B cell (primary cell): ENCODE measurements at regions not wholly inside any gene's neighbourhood (a gene's known extent, or its start where the extent isn't known, plus 50 kb on each side); places are given as distances from the start of the nearest gene placed in this dataset.

Experiments
- ATAC-seq: fragments of 200-7000 bp; cut with Tn5 transposase; one replicate; pipeline ENCODE4 v1.10.0; 2021; ENCODE audit warnings: low read depth, mild to moderate bottlenecking, moderate number of reproducible peaks, moderate library complexity
- CTCF ChIA-PET: fragments of 350-600 bp; sonication (Branson Sonifier 250); formaldehyde crosslinking; loops from one replicate; lab custom pipeline; 2021; ENCODE audit warnings: antibody characterized with exemption, inconsistent platforms; lab: Charles Lee
- POLR2A ChIA-PET: fragments of 350-600 bp; sonication (Branson Sonifier 250); formaldehyde crosslinking; loops from one replicate; lab custom pipeline; 2021; ENCODE audit warnings: antibody characterized with exemption; lab: Charles Lee
- DNase-seq: peaks from one replicate; pipeline ENCODE4 v3.0.0; 2013
- H2AFZ ChIP-seq: 2 replicates; pipeline ENCODE4 v1.6.1; 2012; ENCODE audit warnings: mild to moderate bottlenecking, low read depth, low read length; ENCODE audit not compliant: insufficient read depth, poor library complexity, severe bottlenecking
- H3K27ac ChIP-seq, 2 donors: 1 replicate in 1 of 2; 2 replicates in 1 of 2; pipeline ENCODE4 v1.5.1; 2012 to 2013; ENCODE audit warnings: low read length in 2 of 2, mild to moderate bottlenecking in 2 of 2, moderate library complexity in 1 of 2
- H3K27me3 ChIP-seq, 4 experiments: fragments of 200-600 bp in 1 of 4; sonication (generic) in 1 of 4; replicated peaks in 1 of 4; 1 replicate in 2 of 4; 2 replicates in 2 of 4; pipeline versions ENCODE4 v1.6.1 to v1.7.0; 2013 to 2016; ENCODE audit warnings: low read length in 3 of 4, mild to moderate bottlenecking in 2 of 4, mixed read lengths in 1 of 4, moderate library complexity in 1 of 4; ENCODE audit not compliant: insufficient read depth in 4 of 4, control insufficient read depth in 3 of 4; ENCODE audit errors: control extremely low read depth in 1 of 4
- H3K36me3 ChIP-seq, 2 experiments: replicated peaks in 1 of 2; 1 replicate in 1 of 2; 2 replicates in 1 of 2; pipeline versions ENCODE4 v1.6.1 to v1.7.1; 2013; ENCODE audit warnings: low read length in 1 of 2; ENCODE audit not compliant: insufficient read depth in 2 of 2, control insufficient read depth in 1 of 2; ENCODE audit errors: control extremely low read depth in 1 of 2, extremely low read depth in 1 of 2
- H3K4me1 ChIP-seq, 2 donors: fragments of 200-600 bp in 1 of 2; sonication (generic) in 1 of 2; 1 replicate in 1 of 2; 2 replicates in 1 of 2; pipeline versions ENCODE4 v1.5.1 to v1.6.1; 2013 to 2017; ENCODE audit warnings: low read length in 2 of 2; ENCODE audit not compliant: control insufficient read depth in 2 of 2, insufficient read depth in 2 of 2
- H3K4me2 ChIP-seq: replicated peaks from 2 replicates; pipeline ENCODE3; 2012; ENCODE audit warnings: mild to moderate bottlenecking, low read depth, low read length; ENCODE audit not compliant: poor library complexity, severe bottlenecking
- H3K4me3 ChIP-seq, 5 experiments: fragments of 200-600 bp in 1 of 5; sonication (generic) in 1 of 5; 1 replicate in 3 of 5; 2 replicates in 2 of 5; pipeline versions ENCODE4 v1.5.1 to v1.7.0; 2011 to 2016; ENCODE audit warnings: low read length in 4 of 5, mild to moderate bottlenecking in 4 of 5, low read depth in 2 of 5, control low read depth in 1 of 5, moderate library complexity in 1 of 5; ENCODE audit not compliant: insufficient read depth in 1 of 5; ENCODE audit errors: control extremely low read depth in 1 of 5, extremely low read depth in 1 of 5
- H3K79me2 ChIP-seq: fragments of 200-600 bp; sonication (generic); one replicate; pipeline ENCODE4 v1.6.0; 2016; ENCODE audit warnings: low read length; ENCODE audit not compliant: control insufficient read depth, insufficient read depth
- H3K9ac ChIP-seq: fragments of 200-600 bp; sonication (generic); 2 replicates; pipeline ENCODE4 v1.6.1; 2017; ENCODE audit warnings: mild to moderate bottlenecking, low read length, moderate library complexity
- H3K9me3 ChIP-seq, 3 donors: one replicate each; pipeline versions ENCODE4 v1.6.1 to v1.7.1; 2013; ENCODE audit warnings: low read length in 2 of 3; ENCODE audit not compliant: control insufficient read depth in 2 of 3, insufficient read depth in 1 of 3; ENCODE audit errors: control extremely low read depth in 1 of 3
- H4K20me1 ChIP-seq: 2 replicates; pipeline ENCODE4 v1.6.0; 2012; ENCODE audit warnings: mild to moderate bottlenecking, low read length; ENCODE audit not compliant: insufficient read depth, control insufficient read depth, poor library complexity, severe bottlenecking
- H3K27ac Mint-ChIP-seq: one replicate; pipeline ENCODE4 v1.8.0; 2021; ENCODE audit warnings: mixed read lengths
- H3K27me3 Mint-ChIP-seq: one replicate; pipeline ENCODE4 v1.8.0; 2021; ENCODE audit warnings: mixed read lengths
- H3K4me1 Mint-ChIP-seq: one replicate; pipeline ENCODE4 v1.8.0; 2021; ENCODE audit warnings: mixed read lengths
- H3K4me3 Mint-ChIP-seq: one replicate; pipeline ENCODE4 v1.8.0; 2021; ENCODE audit warnings: mixed read lengths
- H3K9me3 Mint-ChIP-seq: one replicate; pipeline ENCODE4 v1.8.0; 2022; ENCODE audit warnings: mixed read lengths; ENCODE audit not compliant: insufficient read depth
- CTCF ChIP-seq: fragments of 200-600 bp; IDR thresholded peaks from one replicate; pipeline ENCODE4 v1.8.0; 2022; ENCODE audit warnings: antibody characterized with exemption, mild to moderate bottlenecking
- EZH2 ChIP-seq: IDR thresholded peaks from 2 replicates; pipeline ENCODE4 v1.6.1; 2012; ENCODE audit warnings: borderline replicate concordance, low read depth, mild to moderate bottlenecking, moderate library complexity, low read length; ENCODE audit not compliant: insufficient read depth, poor library complexity, severe bottlenecking
- WGBS: methylation state at CpG from one replicate; pipeline ENCODE4 v1.1.5; 2013; ENCODE audit warnings: missing lambda C conversion rate; ENCODE audit not compliant: insufficient coverage; 5-methylcytosine and 5-hydroxymethylcytosine counted together
- intact Hi-C: fragments of 100-400 bp; cut with micrococcal nuclease; formaldehyde crosslinking; loops from one replicate; pipeline ENCODE4 v1.10.0; 2022

DNA sequence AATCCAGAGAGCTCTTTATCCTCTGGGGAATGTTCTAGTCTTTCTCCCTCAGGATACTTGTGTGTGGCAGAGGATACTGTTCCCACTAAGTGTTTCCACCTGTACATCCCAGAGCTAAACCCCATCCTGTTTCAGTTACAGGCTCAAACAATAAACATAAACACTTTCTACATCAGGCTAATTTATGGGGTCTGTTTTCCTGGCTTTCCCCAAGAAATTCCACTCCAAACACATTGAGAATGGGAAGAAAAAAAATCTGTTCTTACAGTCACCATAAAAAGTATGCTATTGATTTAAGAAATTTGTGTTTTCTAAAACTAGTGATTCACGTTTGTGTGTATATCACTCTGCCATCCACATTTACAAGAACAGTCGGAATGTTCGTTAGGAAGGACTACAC lies 293.9 kb upstream of the FOXQ1 start:
- H3K4me3 Mint-ChIP-seq, result no peak overlapping the region

More for the DNA sequence above, 293.9 kb upstream of the FOXQ1 start:
- intact Hi-C loops, result no loop called here
- no CpG with 5 or more reads among the region's 3 CpGs for WGBS
- no peak for ATAC-seq
- Histone ChIP-seq H3K79me2 (no peaks in the 10 kb centered on the region), H3K4me1 (no peaks in the 10 kb centered on the region), H3K9me3 (peaks cover 0 to 15% (median 0%) of the 10 kb centered on the region in 3 donors), H4K20me1 (no peaks in the 10 kb centered on the region), H2AFZ (no peak overlapping the region), H3K4me3 (no peak overlapping the region), H3K27me3 (peaks cover 0 to 2% (median 0%) of the 10 kb centered on the region in 4 experiments), H3K4me2 (no peak overlapping the region), H3K27ac (no peak overlapping the region), H3K9ac (no peak overlapping the region), H3K36me3 (no peaks in the 10 kb centered on the region)
- no peak overlapping the region for H3K27ac Mint-ChIP-seq
- ChIA-PET POLR2A (no interaction called here), CTCF (no interaction called here)
- TF ChIP-seq CTCF (no peak), EZH2 (no peak)
- no peaks in the 10 kb centered on the region for H3K4me1 Mint-ChIP-seq
- peaks cover 12% of the 10 kb centered on the region for H3K27me3 Mint-ChIP-seq
- no peak for DNase-seq
- H3K9me3 Mint-ChIP-seq, result peaks cover 9% of the 10 kb centered on the region
